ENCODE measurements at regions not wholly inside any gene's neighbourhood (a gene's known extent, or its start where the extent isn't known, plus 50 kb on each side); places are given as distances from the start of the nearest gene placed in this dataset.

GRCh38 chr5:162512935-162513565 is 445.5 kb downstream of the GABRG2 start:
- TF ChIP-seq CTCF (IDR thresholded peaks at IDR 0.05; ENCODE audit: insufficient read depth, low read length, poor library complexity, severe bottlenecking) (no peak), EZH2phosphoT487 (conservative IDR thresholded peaks at IDR 0.05; ENCODE audit: low read length) (no peak)

Data from SU-DHL-6 (cell line).